ENCODE measurements at regions not wholly inside any gene's neighbourhood (a gene's known extent, or its start where the extent isn't known, plus 50 kb on each side); places are given as distances from the start of the nearest gene placed in this dataset.

- TF ChIP-seq EP300 (conservative IDR thresholded peaks at IDR 0.05; ENCODE audit: poor library complexity, severe bottlenecking) (no peak), EZH2 (IDR thresholded peaks at IDR 0.05; ENCODE audit: borderline replicate concordance, insufficient read depth, low read length, poor library complexity, severe bottlenecking) (no peak), POLR2AphosphoS5 (IDR thresholded peaks at IDR 0.05) (no peak), RAD21 (conservative IDR thresholded peaks at IDR 0.05) (no peak), CTCF (IDR thresholded peaks at IDR 0.05; ENCODE audit: poor library complexity, severe bottlenecking) (no peak), SMC3 (conservative IDR thresholded peaks at IDR 0.05; ENCODE audit: poor library complexity) (no peak), TAF1 (IDR thresholded peaks at IDR 0.05; ENCODE audit: low read depth) (no peak), MXI1 (conservative IDR thresholded peaks at IDR 0.05; ENCODE audit: poor library complexity, severe bottlenecking) (no peak)
- TF ChIP-seq, protein P1, sequence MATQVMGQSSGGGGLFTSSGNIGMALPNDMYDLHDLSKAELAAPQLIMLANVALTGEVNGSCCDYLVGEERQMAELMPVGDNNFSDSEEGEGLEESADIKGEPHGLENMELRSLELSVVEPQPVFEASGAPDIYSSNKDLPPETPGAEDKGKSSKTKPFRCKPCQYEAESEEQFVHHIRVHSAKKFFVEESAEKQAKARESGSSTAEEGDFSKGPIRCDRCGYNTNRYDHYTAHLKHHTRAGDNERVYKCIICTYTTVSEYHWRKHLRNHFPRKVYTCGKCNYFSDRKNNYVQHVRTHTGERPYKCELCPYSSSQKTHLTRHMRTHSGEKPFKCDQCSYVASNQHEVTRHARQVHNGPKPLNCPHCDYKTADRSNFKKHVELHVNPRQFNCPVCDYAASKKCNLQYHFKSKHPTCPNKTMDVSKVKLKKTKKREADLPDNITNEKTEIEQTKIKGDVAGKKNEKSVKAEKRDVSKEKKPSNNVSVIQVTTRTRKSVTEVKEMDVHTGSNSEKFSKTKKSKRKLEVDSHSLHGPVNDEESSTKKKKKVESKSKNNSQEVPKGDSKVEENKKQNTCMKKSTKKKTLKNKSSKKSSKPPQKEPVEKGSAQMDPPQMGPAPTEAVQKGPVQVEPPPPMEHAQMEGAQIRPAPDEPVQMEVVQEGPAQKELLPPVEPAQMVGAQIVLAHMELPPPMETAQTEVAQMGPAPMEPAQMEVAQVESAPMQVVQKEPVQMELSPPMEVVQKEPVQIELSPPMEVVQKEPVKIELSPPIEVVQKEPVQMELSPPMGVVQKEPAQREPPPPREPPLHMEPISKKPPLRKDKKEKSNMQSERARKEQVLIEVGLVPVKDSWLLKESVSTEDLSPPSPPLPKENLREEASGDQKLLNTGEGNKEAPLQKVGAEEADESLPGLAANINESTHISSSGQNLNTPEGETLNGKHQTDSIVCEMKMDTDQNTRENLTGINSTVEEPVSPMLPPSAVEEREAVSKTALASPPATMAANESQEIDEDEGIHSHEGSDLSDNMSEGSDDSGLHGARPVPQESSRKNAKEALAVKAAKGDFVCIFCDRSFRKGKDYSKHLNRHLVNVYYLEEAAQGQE (IDR thresholded peaks at IDR 0.05; ENCODE audit: borderline replicate concordance), result no peak
- Histone ChIP-seq H3K9ac (ENCODE audit: low read length) (no peak overlapping the region), H3K36me3 (ENCODE audit: insufficient read depth, low read length) (no peaks in the 10 kb centered on the region), H3K4me3 (ENCODE audit: low read length) (no peak overlapping the region), H3K9me2 (ENCODE audit: insufficient read depth, low read length) (no peaks in the 10 kb centered on the region), H3K27ac (ENCODE audit: low read length) (no peak overlapping the region), H3K79me2 (replicated peaks; ENCODE audit: insufficient read depth, low read length) (no peaks in the 10 kb centered on the region), H3F3A (ENCODE audit: insufficient read depth, low read length, poor library complexity, severe bottlenecking) (no peaks in the 10 kb centered on the region), H3K4me2 (ENCODE audit: low read length) (no peak overlapping the region), H3K27me3 (ENCODE audit: insufficient read depth, low read depth, low read length) (no peaks in the 10 kb centered on the region), H4K20me1 (ENCODE audit: insufficient read depth) (no peaks in the 10 kb centered on the region), H2AFZ (ENCODE audit: low read depth, low read length) (no peak overlapping the region), H3K9me3 (ENCODE audit: low read length) (no peaks in the 10 kb centered on the region)
These were observed 298.1 kb upstream of the CDYL start for GRCh38 chr6:4478098-4478497.

- Histone ChIP-seq H3F3A (ENCODE audit: insufficient read depth, low read length, poor library complexity, severe bottlenecking) (no peaks in the 10 kb centered on the region), H3K4me2 (ENCODE audit: low read length) (no peak overlapping the region), H3K27ac (ENCODE audit: low read length) (no peak overlapping the region), H3K79me2 (replicated peaks; ENCODE audit: insufficient read depth, low read length) (no peaks in the 10 kb centered on the region), H3K9me3 (ENCODE audit: low read length) (no peaks in the 10 kb centered on the region), H3K36me3 (ENCODE audit: insufficient read depth, low read length) (no peaks in the 10 kb centered on the region), H4K20me1 (ENCODE audit: insufficient read depth) (no peaks in the 10 kb centered on the region), H2AFZ (ENCODE audit: low read depth, low read length) (no peak overlapping the region), H3K27me3 (ENCODE audit: insufficient read depth, low read depth, low read length) (no peaks in the 10 kb centered on the region), H3K9me2 (ENCODE audit: insufficient read depth, low read length) (no peaks in the 10 kb centered on the region), H3K9ac (ENCODE audit: low read length) (no peak overlapping the region), H3K4me3 (ENCODE audit: low read length) (no peak overlapping the region)
- TF ChIP-seq POLR2AphosphoS5 (IDR thresholded peaks at IDR 0.05), result no peak
- TF ChIP-seq EP300 (conservative IDR thresholded peaks at IDR 0.05; ENCODE audit: poor library complexity, severe bottlenecking), result no peak
- no peak for TF ChIP-seq EZH2 (IDR thresholded peaks at IDR 0.05; ENCODE audit: borderline replicate concordance, insufficient read depth, low read length, poor library complexity, severe bottlenecking)
- TF ChIP-seq MXI1 (conservative IDR thresholded peaks at IDR 0.05; ENCODE audit: poor library complexity, severe bottlenecking), result no peak
- no peak for TF ChIP-seq SMC3 (conservative IDR thresholded peaks at IDR 0.05; ENCODE audit: poor library complexity)
- TF ChIP-seq, protein P1 (IDR thresholded peaks at IDR 0.05; ENCODE audit: borderline replicate concordance), result no peak
- TF ChIP-seq CTCF (IDR thresholded peaks at IDR 0.05; ENCODE audit: poor library complexity, severe bottlenecking), result no peak
- no peak for TF ChIP-seq RAD21 (conservative IDR thresholded peaks at IDR 0.05)
- no peak for TF ChIP-seq TAF1 (IDR thresholded peaks at IDR 0.05; ENCODE audit: low read depth)
These were observed 301.4 kb upstream of the CDYL start for GRCh38 chr6:4474810-4475209.
